C4-2B (cell line): ENCODE measurements at regions not wholly inside any gene's neighbourhood (a gene's known extent, or its start where the extent isn't known, plus 50 kb on each side); places are given as distances from the start of the nearest gene placed in this dataset.

Experiments used
- ZFX ChIP-seq: fragments of 450-650 bp; IDR thresholded peaks from 2 replicates; pipeline ENCODE4 v1.6.1; 2017
- TF ChIP-seq, protein P1 (sequence below): fragments of 450-650 bp; conservative IDR thresholded peaks from 2 replicates; pipeline ENCODE4 v1.5.1; 2017; ENCODE audit warnings: mild to moderate bottlenecking

DNA sequence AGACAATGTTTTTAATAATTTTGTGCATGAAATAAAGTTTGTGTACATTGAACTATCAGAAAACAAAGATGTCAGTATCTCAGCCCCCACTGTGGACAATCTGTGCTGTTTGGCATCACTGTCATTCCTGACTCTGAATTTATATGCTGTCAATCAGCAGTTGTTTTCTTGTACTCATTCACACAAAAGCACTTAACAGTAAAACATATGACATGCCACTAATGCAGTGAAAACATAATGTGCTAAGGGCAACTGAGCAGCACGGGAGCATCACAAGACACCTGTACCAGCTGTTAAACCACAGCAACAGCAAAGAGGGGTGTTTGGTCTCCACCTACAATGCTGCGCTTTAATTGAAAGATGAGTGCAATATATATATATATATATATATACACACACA is 647.8 kb upstream of the SLC35B3 start:
- TF ChIP-seq, protein P1, sequence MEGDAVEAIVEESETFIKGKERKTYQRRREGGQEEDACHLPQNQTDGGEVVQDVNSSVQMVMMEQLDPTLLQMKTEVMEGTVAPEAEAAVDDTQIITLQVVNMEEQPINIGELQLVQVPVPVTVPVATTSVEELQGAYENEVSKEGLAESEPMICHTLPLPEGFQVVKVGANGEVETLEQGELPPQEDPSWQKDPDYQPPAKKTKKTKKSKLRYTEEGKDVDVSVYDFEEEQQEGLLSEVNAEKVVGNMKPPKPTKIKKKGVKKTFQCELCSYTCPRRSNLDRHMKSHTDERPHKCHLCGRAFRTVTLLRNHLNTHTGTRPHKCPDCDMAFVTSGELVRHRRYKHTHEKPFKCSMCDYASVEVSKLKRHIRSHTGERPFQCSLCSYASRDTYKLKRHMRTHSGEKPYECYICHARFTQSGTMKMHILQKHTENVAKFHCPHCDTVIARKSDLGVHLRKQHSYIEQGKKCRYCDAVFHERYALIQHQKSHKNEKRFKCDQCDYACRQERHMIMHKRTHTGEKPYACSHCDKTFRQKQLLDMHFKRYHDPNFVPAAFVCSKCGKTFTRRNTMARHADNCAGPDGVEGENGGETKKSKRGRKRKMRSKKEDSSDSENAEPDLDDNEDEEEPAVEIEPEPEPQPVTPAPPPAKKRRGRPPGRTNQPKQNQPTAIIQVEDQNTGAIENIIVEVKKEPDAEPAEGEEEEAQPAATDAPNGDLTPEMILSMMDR, result no peak
- TF ChIP-seq ZFX, result no peak
